ENCODE measurements at regions not wholly inside any gene's neighbourhood (a gene's known extent, or its start where the extent isn't known, plus 50 kb on each side); places are given as distances from the start of the nearest gene placed in this dataset.

- H3K9me3 ChIP-seq (replicated peaks; ENCODE audit: control insufficient read depth, insufficient read depth, low read length), result no peaks in the 10 kb centered on the region
- ChIA-PET POLR2A (no interaction called here), CTCF (no interaction called here)
- no peak for DNase-seq (ENCODE audit: low read depth, low spot score)
- peaks cover 3% of the 10 kb centered on the region in 2 experiments for H3K27me3 ChIP-seq (ENCODE audit: control insufficient read depth in 2 of 2, insufficient read depth in 2 of 2, low read length in 2 of 2)
- H4K20me1 ChIP-seq (replicated peaks; ENCODE audit: control insufficient read depth, extremely low read depth, insufficient read depth, low read length), result no peaks in the 10 kb centered on the region
- no TSS peak for BruUV-seq (replicated peaks)
- TF ChIP-seq POLR2AphosphoS5 (IDR thresholded peaks at IDR 0.05; ENCODE audit: insufficient read depth, low read depth, low read length) (no peak), POLR2A (IDR thresholded peaks at IDR 0.05; ENCODE audit: low read depth, low read length) (no peak), MAX (IDR thresholded peaks at IDR 0.05; ENCODE audit: insufficient read depth, insufficient read length) (no peak), EZH2 (IDR thresholded peaks at IDR 0.05; ENCODE audit: borderline replicate concordance, low read depth, low read length, severe bottlenecking) (no peak), FOS (IDR thresholded peaks at IDR 0.05; ENCODE audit: borderline replicate concordance, insufficient read depth, low read length) (no peak), JUN (IDR thresholded peaks at IDR 0.05; ENCODE audit: borderline replicate concordance, insufficient read depth, insufficient read length, low read depth) (no peak), MYC (IDR thresholded peaks at IDR 0.05; ENCODE audit: low read depth, low read length) (no peak), GATA2 (IDR thresholded peaks at IDR 0.05; ENCODE audit: insufficient read depth, insufficient read length, low read depth, low read length) (no peak), CTCF (IDR thresholded peaks at IDR 0.05; ENCODE audit: extremely low read depth in 1 of 2, insufficient read depth in 1 of 2, low read depth in 1 of 2, low read length in 2 of 2) (no peak)
- dilution Hi-C loops (cut with MboI; ENCODE audit: extremely low pct_ligation_motif_present, low sequenced_read_pairs), result no loop called here
- no peak overlapping the region for H3K27ac ChIP-seq (ENCODE audit: insufficient read depth, low read depth, low read length)
- H3K79me2 ChIP-seq (ENCODE audit: control insufficient read depth, insufficient read depth, low read length), result no peaks in the 10 kb centered on the region
- FAIRE-seq, result no peak
- H2AFZ ChIP-seq (ENCODE audit: low read depth, low read length), result no peak overlapping the region
- intact Hi-C loops (cut with micrococcal nuclease), result no loop called here
- H3K9me1 ChIP-seq (replicated peaks; ENCODE audit: control insufficient read depth, extremely low read depth, insufficient read depth, low read length), result no peaks in the 10 kb centered on the region
- no peak overlapping the region for H3K9ac ChIP-seq (replicated peaks; ENCODE audit: extremely low read depth, insufficient read depth, low read length)
- peaks cover 12% of the 10 kb centered on the region for H3K4me1 ChIP-seq (ENCODE audit: control insufficient read depth, extremely low read depth, insufficient read depth, low read length)
- H3K36me3 ChIP-seq (ENCODE audit: control insufficient read depth in 2 of 2, extremely low read depth in 1 of 2, insufficient read depth in 2 of 2, low read length in 2 of 2), result no peaks in the 10 kb centered on the region
- H3K4me2 ChIP-seq (ENCODE audit: insufficient read depth, low read length), result no peak overlapping the region
- H3K4me3 ChIP-seq (replicated peaks in 1 of 3; ENCODE audit: insufficient read depth in 1 of 3, low read depth in 1 of 3, low read length in 3 of 3), result no peak overlapping the region
These were observed 65.0 kb upstream of the IER5L start for GRCh38 chr9:129242971-129243561.

All from endothelial cell of umbilical vein (primary cell).